ENCODE measurements at regions not wholly inside any gene's neighbourhood (a gene's known extent, or its start where the extent isn't known, plus 50 kb on each side); places are given as distances from the start of the nearest gene placed in this dataset.

DNA sequence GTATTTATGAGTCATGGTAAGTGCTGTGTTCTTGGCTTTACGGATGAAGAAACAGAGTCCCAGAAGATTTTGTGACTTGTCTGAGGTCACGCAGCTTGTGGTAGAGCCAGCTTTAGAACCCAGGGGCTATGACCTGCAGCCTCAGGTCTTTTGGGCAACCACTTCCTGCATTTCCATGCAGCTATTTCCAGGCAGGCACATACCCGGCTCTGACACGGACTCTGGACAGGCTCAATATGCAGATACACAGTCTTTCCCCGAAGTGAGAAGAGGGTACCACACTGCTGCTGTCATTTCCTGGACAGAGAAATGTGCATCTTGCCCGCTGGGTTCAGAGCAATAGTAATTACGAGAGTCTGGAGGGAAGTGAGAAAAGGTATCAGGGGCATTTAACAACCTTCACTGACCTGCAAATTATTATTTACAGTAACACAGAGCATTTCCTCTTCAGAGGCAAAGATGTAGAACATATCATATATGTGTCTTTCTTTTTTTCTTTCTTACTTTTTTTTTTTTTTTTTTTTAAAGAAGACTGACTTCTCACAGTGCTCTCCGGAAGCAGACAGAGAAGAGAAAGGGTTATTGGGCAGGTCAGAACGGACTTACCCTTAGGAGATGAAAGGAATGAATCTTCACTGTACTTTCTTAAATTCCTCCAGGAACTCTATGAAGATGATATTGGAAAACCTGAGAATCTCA, 185.1 kb downstream of the CLIC5 start:
- DNase-seq (ENCODE audit: low read depth): no peak

DNA sequence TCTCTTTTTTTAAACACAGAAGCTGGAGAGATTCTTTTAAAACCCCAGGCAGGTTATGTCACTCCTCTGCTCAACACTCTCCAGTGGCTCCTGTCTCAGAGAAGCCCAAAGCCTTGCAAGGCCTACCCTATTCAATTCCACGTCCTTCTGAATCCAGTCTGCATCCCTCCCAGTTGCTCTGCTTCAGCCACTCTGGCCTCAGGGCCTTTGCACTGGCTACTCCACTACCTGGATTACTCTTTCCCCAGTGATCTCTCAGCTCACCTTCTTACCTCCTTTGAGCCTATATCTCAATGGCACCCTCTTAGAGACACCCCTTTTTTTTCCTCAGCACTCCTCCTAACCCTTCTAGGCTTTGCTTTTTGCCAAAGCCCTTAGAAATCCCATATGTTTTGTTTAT, 185.8 kb downstream of the CLIC5 start:
- no peak for DNase-seq (ENCODE audit: low read depth)

- DNase-seq (ENCODE audit: low read depth): no peak
Measured at GRCh38 chr6:45827952-45828530, 187.6 kb downstream of the CLIC5 start.

- no peak for DNase-seq (ENCODE audit: low read depth)
Measured at GRCh38 chr6:45822873-45823272, 192.8 kb downstream of the CLIC5 start.

GRCh38 chr6:45822246-45822812, 193.3 kb downstream of the CLIC5 start:
- no peak for DNase-seq (ENCODE audit: low read depth)

DNA sequence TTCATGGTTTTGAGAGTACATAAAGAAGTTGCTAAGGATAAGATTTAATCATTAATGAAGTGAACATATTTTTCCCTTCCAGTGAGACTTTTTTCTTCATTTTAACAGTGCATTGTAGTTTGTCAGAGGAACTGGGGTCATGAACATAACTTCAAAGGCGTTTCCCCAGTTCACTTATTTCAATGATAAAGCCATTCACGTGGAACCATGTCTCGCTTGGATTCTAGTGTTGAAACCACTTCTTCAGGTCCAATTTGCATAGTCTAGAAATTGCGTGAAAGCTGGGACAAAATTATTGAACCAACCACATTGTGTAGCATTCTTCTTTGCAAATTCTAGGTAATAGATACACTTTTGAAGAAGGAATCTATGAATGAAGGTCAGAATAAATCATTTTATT, 197.0 kb downstream of the CLIC5 start:
- DNase-seq (ENCODE audit: low read depth): no peak

GRCh38 chr6:45816674-45817297, 198.9 kb downstream of the CLIC5 start:
- DNase-seq (ENCODE audit: low read depth): no peak

- no peak for DNase-seq (ENCODE audit: low read depth)
Measured at GRCh38 chr6:45815466-45816125, 200.1 kb downstream of the CLIC5 start.

GRCh38 chr6:45814772-45815171, 200.9 kb downstream of the CLIC5 start:
- no peak for DNase-seq (ENCODE audit: low read depth)

DNA sequence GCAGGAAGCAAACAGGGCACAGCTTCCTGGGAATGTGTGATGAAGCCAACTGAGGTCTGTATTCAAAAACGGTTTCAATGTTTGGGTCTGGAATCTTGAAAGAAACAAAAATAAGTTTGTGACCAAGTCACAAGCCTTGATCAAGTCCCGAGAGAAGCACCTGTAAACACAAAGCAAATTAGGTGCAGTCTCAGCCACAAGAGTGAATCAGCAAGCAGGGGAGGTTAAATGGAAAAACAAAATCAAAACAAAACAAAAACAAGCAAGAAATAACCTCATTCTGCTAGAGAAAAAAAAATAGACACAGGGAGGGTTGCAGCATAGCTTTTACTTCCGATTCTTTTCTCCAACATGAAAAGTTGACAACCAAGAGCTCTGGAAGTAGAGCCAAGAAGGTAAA, 201.7 kb downstream of the CLIC5 start:
- no peak for DNase-seq (ENCODE audit: low read depth)

DNA sequence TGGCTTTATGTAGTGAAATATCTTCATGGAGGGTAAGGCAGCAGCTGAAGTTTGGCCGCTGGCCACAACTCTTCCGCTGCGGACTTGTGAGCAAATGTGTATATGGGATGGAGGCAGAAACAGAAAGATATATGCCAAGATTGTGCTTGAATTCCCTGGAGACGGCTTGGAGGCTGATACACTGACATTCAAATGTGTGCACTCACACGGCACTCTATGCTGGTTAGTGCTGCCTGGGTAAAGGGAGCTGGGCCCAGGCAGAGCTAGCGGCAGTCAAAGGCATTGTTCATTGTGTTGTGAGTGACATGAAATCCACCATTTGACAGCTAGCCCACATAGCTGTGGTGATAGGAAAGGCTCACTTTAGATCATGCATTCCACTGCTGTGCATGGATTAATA, 202.7 kb downstream of the CLIC5 start:
- DNase-seq (ENCODE audit: low read depth): no peak

GRCh38 chr6:45808917-45809316, 206.7 kb downstream of the CLIC5 start:
- no peak for DNase-seq (ENCODE audit: low read depth)

DNA sequence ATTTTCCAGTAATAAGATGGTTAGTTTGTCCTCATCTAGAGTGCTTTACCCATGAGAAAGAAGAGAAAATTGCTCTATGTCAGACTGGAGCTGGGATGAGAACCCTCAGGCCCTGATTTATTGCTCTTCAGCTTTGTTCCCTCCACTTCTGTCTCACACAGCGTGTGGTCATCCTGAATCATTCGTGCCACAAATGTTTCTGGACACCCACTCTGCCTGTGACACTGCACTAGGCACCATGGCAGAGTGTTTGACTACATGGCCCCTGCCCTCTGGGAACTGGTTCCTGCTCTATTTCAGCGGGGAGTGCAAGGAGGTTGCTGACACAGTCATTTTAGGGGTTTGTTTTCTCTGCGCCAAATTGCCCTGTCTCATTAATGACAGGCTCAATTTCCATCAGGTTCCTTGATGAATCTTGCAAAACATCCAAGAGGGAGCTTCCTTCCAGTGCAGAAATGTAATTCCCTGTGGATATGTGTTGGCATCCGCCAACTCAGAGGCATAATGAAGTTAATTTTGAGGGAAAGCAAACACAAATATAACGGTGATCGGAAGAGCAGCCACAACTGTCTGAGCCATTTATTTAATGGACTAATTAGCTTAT, 207.5 kb downstream of the CLIC5 start:
- DNase-seq (ENCODE audit: low read depth): no peak

- no peak for DNase-seq (ENCODE audit: low read depth)
Measured at GRCh38 chr6:45807311-45808041, 208.2 kb downstream of the CLIC5 start.

DNA sequence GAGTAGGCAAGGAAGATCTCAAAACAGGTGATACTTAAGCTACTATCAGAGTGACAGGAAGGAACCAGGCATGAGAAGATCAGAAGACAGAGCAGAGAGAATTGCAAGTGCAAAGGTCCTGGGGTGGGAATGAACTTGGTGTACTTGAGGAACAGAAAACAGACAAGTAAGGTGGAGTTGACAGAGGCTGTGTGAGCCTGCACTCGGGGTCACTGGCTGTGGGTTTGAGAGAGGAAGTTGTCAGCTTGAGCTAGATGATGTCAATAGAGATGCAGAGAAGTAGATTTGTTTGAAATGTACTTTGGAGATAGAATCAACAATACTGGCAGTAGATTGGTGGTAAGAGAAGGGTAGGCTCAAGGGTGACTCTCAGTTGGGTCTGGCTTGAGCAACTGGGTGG, 209.5 kb downstream of the CLIC5 start:
- DNase-seq (ENCODE audit: low read depth): no peak

DNA sequence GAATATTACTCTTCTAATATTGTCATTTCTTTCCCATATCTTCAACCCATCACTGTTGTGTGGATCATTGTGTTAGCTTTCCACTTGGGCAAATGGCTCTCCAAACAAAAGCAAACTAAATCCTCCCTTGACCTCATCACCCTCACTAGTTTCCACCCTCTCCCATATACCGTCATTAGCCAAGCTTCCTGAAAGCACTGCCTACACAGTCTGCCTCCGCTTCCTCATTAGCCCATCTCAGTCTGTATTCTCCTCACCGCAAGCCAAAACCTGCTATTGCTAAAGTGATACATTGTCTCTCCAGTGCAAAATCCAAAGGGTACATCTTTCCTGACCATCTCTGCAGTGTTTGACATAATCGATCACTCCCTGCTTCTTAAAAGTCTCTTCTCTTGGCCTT, 212.6 kb downstream of the CLIC5 start:
- DNase-seq (ENCODE audit: low read depth): no peak

DNA sequence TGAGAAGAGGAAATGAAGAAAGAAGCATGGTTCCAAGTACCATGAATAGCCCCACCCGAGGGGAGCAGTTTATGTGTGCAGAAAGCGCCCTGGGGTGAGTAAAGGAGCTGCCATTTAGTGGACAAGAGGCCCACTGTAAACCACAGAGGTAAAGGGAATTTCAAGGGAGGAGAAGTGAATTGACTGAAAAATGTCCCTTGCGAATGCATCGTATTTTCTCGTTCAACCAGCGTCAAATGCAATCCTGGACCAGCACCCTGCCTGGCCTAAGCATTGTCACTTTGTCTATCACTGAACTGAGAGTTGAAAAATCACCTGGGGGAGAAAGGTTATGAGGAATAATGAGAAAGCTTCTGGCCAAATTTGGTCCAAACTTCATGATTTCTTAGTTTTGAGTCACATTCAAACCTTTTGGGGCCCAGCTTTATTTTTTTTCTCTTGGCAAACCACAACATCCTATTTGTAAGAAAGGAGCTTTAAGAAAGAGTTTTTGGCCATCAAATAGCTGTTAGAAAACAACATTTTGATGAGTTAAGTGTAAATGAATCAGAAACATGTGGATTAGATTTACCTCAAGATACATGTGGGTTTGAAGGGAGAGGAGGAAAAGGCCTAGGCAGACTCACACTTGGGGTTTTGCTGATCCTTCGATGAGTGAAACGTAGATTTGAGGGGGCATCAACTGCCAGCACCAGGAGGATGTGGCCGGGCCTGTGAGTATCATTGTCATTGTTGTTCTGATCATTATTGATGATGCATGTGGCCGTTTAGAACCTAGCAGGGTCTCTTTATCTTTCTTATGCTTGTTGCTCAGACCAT, 214.0 kb downstream of the CLIC5 start:
- no peak for DNase-seq (ENCODE audit: low read depth)

GRCh38 chr6:45800911-45801310, 214.7 kb downstream of the CLIC5 start:
- no peak for DNase-seq (ENCODE audit: low read depth)

GRCh38 chr6:45795678-45796077, 220.0 kb downstream of the CLIC5 start:
- DNase-seq (ENCODE audit: low read depth): no peak

DNA sequence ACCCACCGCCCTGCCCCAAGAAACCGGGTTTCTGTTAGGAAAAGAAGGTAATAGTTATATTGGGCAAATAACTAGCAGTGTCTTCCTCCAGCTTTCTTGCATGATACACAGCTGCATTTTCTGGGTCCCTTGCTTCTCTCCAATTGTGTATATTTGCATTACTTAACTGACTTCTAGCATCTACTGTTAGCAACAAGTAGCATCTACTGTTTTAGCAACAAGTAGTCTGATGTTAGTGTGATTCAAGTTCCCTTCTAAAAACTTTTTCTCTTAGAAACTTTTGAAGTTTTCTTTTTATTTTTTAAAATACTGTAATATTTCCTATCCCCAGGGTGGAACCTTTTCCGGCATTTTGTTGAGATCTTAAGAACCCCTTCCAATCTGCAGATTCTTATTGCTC, 221.2 kb downstream of the CLIC5 start:
- no peak for DNase-seq (ENCODE audit: low read depth)
